Hepatocyte (in vitro differentiated cells): ENCODE measurements at regions not wholly inside any gene's neighbourhood (a gene's known extent, or its start where the extent isn't known, plus 50 kb on each side); places are given as distances from the start of the nearest gene placed in this dataset.
A peak's percentile ranks its signal among the peaks of the same experiment; 100 is the strongest.

ENCODE experiments used
- DNase-seq: peaks from one replicate; pipeline ENCODE4 v3.0.0-alpha.2; 2016; ENCODE audit warnings: low spot score
- H2AFZ ChIP-seq: fragments of 200-600 bp; sonication (generic); 2 replicates; pipeline ENCODE4 v1.6.0; 2016; ENCODE audit warnings: antibody characterized with exemption, mild to moderate bottlenecking
- H3K27ac ChIP-seq: fragments of 200-600 bp; sonication (generic); 2 replicates; pipeline ENCODE4 v1.5.1; 2016; ENCODE audit warnings: mild to moderate bottlenecking
- H3K27me3 ChIP-seq: fragments of 200-600 bp; sonication (generic); 2 replicates; pipeline ENCODE4 v1.6.1; 2016
- H3K36me3 ChIP-seq: fragments of 200-600 bp; sonication (generic); replicated peaks from 2 replicates; pipeline ENCODE4 v1.5.1; 2016; ENCODE audit warnings: low read depth; ENCODE audit not compliant: insufficient read depth
- H3K4me1 ChIP-seq: fragments of 200-600 bp; sonication (generic); 2 replicates; pipeline ENCODE4 v1.5.1; 2016; ENCODE audit warnings: mild to moderate bottlenecking, moderate library complexity; ENCODE audit not compliant: insufficient read depth
- H3K4me2 ChIP-seq: fragments of 200-600 bp; sonication (generic); 2 replicates; pipeline ENCODE4 v1.6.0; 2016
- H3K4me3 ChIP-seq: fragments of 200-600 bp; sonication (generic); 2 replicates; pipeline ENCODE4 v1.5.1; 2016; ENCODE audit warnings: mild to moderate bottlenecking
- H3K79me2 ChIP-seq: fragments of 200-600 bp; sonication (generic); 2 replicates; pipeline ENCODE4 v1.6.0; 2017; ENCODE audit warnings: mild to moderate bottlenecking
- H3K9me2 ChIP-seq: fragments of 200-600 bp; sonication (generic); replicated peaks from 2 replicates; pipeline ENCODE4 v1.6.0; 2017; ENCODE audit warnings: mild to moderate bottlenecking; ENCODE audit not compliant: insufficient read depth
- H3K9me3 ChIP-seq: fragments of 200-600 bp; sonication (generic); 2 replicates; pipeline ENCODE4 v1.5.1; 2016; ENCODE audit warnings: low read depth, mild to moderate bottlenecking
- H4K20me1 ChIP-seq: fragments of 200-600 bp; sonication (generic); 2 replicates; pipeline ENCODE4 v1.6.0; 2016; ENCODE audit warnings: mild to moderate bottlenecking; ENCODE audit not compliant: insufficient read depth, poor library complexity, severe bottlenecking
- CTCF ChIP-seq: fragments of 200-600 bp; sonication (generic); IDR thresholded peaks from 2 replicates; pipeline ENCODE4 v1.5.1; 2016; ENCODE audit warnings: antibody characterized with exemption, mild to moderate bottlenecking; ENCODE audit not compliant: poor library complexity
- EZH2 ChIP-seq: fragments of 200-600 bp; sonication (generic); IDR thresholded peaks from 2 replicates; pipeline ENCODE4 v1.6.1; 2016; ENCODE audit warnings: antibody characterized with exemption, mild to moderate bottlenecking, borderline replicate concordance
- EZH2phosphoT487 ChIP-seq: fragments of 200-600 bp; sonication (generic); IDR thresholded peaks from one replicate; pipeline ENCODE4 v1.6.1; 2018; ENCODE audit warnings: antibody characterized with exemption, mild to moderate bottlenecking, low read depth, moderate library complexity; ENCODE audit not compliant: unreplicated experiment, severe bottlenecking
- WGBS: methylation state at CpG from one replicate; pipeline ENCODE4 v1.1.6; 2016; ENCODE audit warnings: low lambda C conversion rate; ENCODE audit errors: missing lambda C conversion rate; 5-methylcytosine and 5-hydroxymethylcytosine counted together

GRCh38 chr21:35208104-35208503 lies 159.0 kb upstream of the RUNX1 start:
- peak overlapping the region; percentile 25 for H3K27ac ChIP-seq
- DNase-seq: no peak
- H3K36me3 ChIP-seq: no peaks in the 10 kb centered on the region
- no peaks in the 10 kb centered on the region for H3K79me2 ChIP-seq
- H4K20me1 ChIP-seq: no peaks in the 10 kb centered on the region
- 89% methylated on average over 10 of the region's 10 CpGs for WGBS
- H3K27me3 ChIP-seq: no peaks in the 10 kb centered on the region
- TF ChIP-seq EZH2phosphoT487: no peak
- no peak for TF ChIP-seq EZH2
- TF ChIP-seq CTCF: no peak
- no peaks in the 10 kb centered on the region for H3K9me3 ChIP-seq
- H3K4me1 ChIP-seq: peaks cover 14% of the 10 kb centered on the region
- no peak overlapping the region for H3K4me3 ChIP-seq
- H2AFZ ChIP-seq: no peak overlapping the region
- H3K9me2 ChIP-seq: no peaks in the 10 kb centered on the region
- H3K4me2 ChIP-seq: no peak overlapping the region

- H3K36me3 ChIP-seq: no peaks in the 10 kb centered on the region
- 91% methylated on average over 9 of the region's 9 CpGs for WGBS
- H3K9me3 ChIP-seq: no peaks in the 10 kb centered on the region
- H3K9me2 ChIP-seq: no peaks in the 10 kb centered on the region
- no peak overlapping the region for H2AFZ ChIP-seq
- TF ChIP-seq CTCF: no peak
- TF ChIP-seq EZH2phosphoT487: no peak
- no peak for TF ChIP-seq EZH2
- no peak overlapping the region for H3K4me3 ChIP-seq
- DNase-seq: no peak
- peaks cover 18% of the 10 kb centered on the region for H3K4me1 ChIP-seq
- no peaks in the 10 kb centered on the region for H3K27me3 ChIP-seq
- no peaks in the 10 kb centered on the region for H4K20me1 ChIP-seq
- no peak overlapping the region for H3K27ac ChIP-seq
- H3K4me2 ChIP-seq: no peak overlapping the region
- H3K79me2 ChIP-seq: no peaks in the 10 kb centered on the region
These were observed 158.2 kb upstream of the RUNX1 start for GRCh38 chr21:35207322-35207721.

GRCh38 chr21:35206141-35207125 lies 157.3 kb upstream of the RUNX1 start:
- TF ChIP-seq EZH2phosphoT487 (no peak), EZH2 (no peak)
- Histone ChIP-seq H3K4me2 (no peak overlapping the region), H3K27me3 (no peaks in the 10 kb centered on the region), H3K79me2 (no peaks in the 10 kb centered on the region), H3K9me2 (no peaks in the 10 kb centered on the region), H3K9me3 (no peaks in the 10 kb centered on the region), H3K4me3 (no peak overlapping the region), H4K20me1 (no peaks in the 10 kb centered on the region), H3K27ac (peak overlapping the region; percentile 82), H2AFZ (no peak overlapping the region), H3K36me3 (no peaks in the 10 kb centered on the region), H3K4me1 (peaks cover 18% of the 10 kb centered on the region)
- 56% methylated on average over 10 of the region's 11 CpGs for WGBS
- DNase-seq: peak; percentile 62

GRCh38 chr21:35204850-35205541 lies 155.9 kb upstream of the RUNX1 start:
- DNase-seq: peak; percentile 66
- H3K27ac ChIP-seq: peak overlapping the region; percentile 82
- peak overlapping the region; percentile 58 for H3K4me2 ChIP-seq
- peak; percentile 18 for TF ChIP-seq CTCF
- no peak for TF ChIP-seq EZH2phosphoT487
- H3K36me3 ChIP-seq: no peaks in the 10 kb centered on the region
- peaks cover 18% of the 10 kb centered on the region for H3K4me1 ChIP-seq
- 52% methylated on average over 19 of the region's 19 CpGs for WGBS
- no peaks in the 10 kb centered on the region for H3K79me2 ChIP-seq
- H3K4me3 ChIP-seq: no peak overlapping the region
- H3K9me2 ChIP-seq: no peaks in the 10 kb centered on the region
- no peaks in the 10 kb centered on the region for H3K9me3 ChIP-seq
- no peaks in the 10 kb centered on the region for H3K27me3 ChIP-seq
- H2AFZ ChIP-seq: peak overlapping the region; percentile 52
- H4K20me1 ChIP-seq: no peaks in the 10 kb centered on the region
